Endothelial cell of umbilical vein (primary cell): ENCODE measurements at regions not wholly inside any gene's neighbourhood (a gene's known extent, or its start where the extent isn't known, plus 50 kb on each side); places are given as distances from the start of the nearest gene placed in this dataset.

Experiments
- EZH2 ChIP-seq: IDR thresholded peaks from 2 replicates; pipeline ENCODE4 v1.6.1; 2012; ENCODE audit warnings: borderline replicate concordance, low read depth, mild to moderate bottlenecking, moderate library complexity, low read length, inconsistent platforms; ENCODE audit not compliant: severe bottlenecking
- FOS ChIP-seq: IDR thresholded peaks from 2 replicates; pipeline ENCODE4 v1.6.1; 2011; ENCODE audit warnings: mild to moderate bottlenecking, low read length, moderate library complexity, borderline replicate concordance; ENCODE audit not compliant: insufficient read depth
- GATA2 ChIP-seq: IDR thresholded peaks from 2 replicates; pipeline ENCODE4 v1.7.0; 2011; ENCODE audit warnings: low read depth, mild to moderate bottlenecking, moderate library complexity, mixed read lengths, low read length; ENCODE audit not compliant: insufficient read length, insufficient read depth
- JUN ChIP-seq: IDR thresholded peaks from 2 replicates; pipeline ENCODE4 v1.6.1; 2011; ENCODE audit warnings: borderline replicate concordance, low read depth; ENCODE audit not compliant: insufficient read length, insufficient read depth
- MYC ChIP-seq: IDR thresholded peaks from one replicate; pipeline ENCODE4 v1.6.1; 2011; ENCODE audit warnings: mild to moderate bottlenecking, low read depth, low read length
- POLR2A ChIP-seq: IDR thresholded peaks from 2 replicates; pipeline ENCODE4 v1.6.1; 2012; ENCODE audit warnings: low read depth, mild to moderate bottlenecking, control low read depth, low read length
- POLR2AphosphoS5 ChIP-seq: IDR thresholded peaks from 2 replicates; pipeline ENCODE4 v1.6.1; 2012; ENCODE audit warnings: low read depth, mild to moderate bottlenecking, control low read depth, low read length, moderate library complexity; ENCODE audit not compliant: insufficient read depth
- TF ChIP-seq, protein P1 (sequence below), 2 donors: IDR thresholded peaks; 1 replicate in 1 of 2; 2 replicates in 1 of 2; pipeline ENCODE4 v1.5.1; 2011; ENCODE audit warnings: low read length in 2 of 2, mild to moderate bottlenecking in 2 of 2, moderate library complexity in 2 of 2, control low read depth in 1 of 2, inconsistent platforms in 1 of 2, low read depth in 1 of 2; ENCODE audit not compliant: insufficient read depth in 1 of 2; ENCODE audit errors: extremely low read depth in 1 of 2
- TF ChIP-seq, protein P2 (sequence below): IDR thresholded peaks from 2 replicates; pipeline ENCODE4 v1.6.1; 2011; ENCODE audit not compliant: insufficient read depth, insufficient read length

DNA sequence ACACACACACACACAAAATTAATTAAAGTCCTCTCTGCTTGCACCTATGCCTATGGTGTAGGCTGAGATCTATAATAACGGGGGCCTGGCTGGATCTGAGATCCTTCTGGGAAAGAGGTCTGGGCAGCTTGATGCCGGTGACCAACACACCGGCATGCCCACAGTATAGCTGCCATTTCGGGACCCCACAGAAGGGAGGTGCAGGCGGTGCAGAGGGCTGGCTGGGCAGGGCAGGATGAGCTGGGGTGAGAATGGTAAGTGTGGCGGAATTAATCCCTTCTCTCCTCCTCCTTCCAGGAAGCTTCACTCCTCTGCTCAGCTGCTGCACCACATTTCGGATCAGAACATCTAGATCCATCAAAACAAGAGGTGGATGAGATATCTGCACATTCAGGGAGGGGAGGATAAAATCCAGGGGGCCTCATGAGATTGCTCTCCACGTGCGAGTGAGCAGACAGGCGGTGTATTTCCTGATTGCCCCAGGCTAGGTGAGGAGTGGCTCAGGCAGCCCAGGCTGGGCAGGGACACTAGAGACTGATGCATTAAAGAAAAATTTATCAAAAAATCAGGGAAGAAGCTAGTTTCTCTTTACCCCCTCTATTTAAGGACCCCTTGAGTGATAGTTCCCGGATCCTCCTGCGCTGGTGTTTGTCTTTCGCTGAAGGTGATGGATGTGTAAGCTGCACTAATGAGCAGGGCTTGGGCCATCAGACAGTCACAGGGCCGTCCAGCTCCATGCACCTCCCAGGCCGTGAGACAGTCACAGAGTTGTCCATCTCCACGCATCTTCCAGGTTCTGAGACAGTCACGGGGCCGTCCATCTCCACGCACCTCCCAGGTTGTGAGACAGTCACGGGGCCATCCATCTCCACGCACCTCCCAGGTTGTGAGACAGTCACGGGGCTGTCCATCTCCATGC is 449.9 kb downstream of the PTPRU start:
- TF ChIP-seq POLR2AphosphoS5 (no peak), GATA2 (no peak), JUN (no peak), EZH2 (no peak), POLR2A (no peak), MYC (no peak), FOS (no peak)
- TF ChIP-seq, protein P1, sequence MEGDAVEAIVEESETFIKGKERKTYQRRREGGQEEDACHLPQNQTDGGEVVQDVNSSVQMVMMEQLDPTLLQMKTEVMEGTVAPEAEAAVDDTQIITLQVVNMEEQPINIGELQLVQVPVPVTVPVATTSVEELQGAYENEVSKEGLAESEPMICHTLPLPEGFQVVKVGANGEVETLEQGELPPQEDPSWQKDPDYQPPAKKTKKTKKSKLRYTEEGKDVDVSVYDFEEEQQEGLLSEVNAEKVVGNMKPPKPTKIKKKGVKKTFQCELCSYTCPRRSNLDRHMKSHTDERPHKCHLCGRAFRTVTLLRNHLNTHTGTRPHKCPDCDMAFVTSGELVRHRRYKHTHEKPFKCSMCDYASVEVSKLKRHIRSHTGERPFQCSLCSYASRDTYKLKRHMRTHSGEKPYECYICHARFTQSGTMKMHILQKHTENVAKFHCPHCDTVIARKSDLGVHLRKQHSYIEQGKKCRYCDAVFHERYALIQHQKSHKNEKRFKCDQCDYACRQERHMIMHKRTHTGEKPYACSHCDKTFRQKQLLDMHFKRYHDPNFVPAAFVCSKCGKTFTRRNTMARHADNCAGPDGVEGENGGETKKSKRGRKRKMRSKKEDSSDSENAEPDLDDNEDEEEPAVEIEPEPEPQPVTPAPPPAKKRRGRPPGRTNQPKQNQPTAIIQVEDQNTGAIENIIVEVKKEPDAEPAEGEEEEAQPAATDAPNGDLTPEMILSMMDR (IDR thresholded peaks at IDR 0.05; ENCODE audit: extremely low read depth in 1 of 2, insufficient read depth in 1 of 2, low read depth in 1 of 2, low read length in 2 of 2), result no peak
- TF ChIP-seq, protein P2, sequence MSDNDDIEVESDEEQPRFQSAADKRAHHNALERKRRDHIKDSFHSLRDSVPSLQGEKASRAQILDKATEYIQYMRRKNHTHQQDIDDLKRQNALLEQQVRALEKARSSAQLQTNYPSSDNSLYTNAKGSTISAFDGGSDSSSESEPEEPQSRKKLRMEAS, result no peak
